ENCODE measurements at regions not wholly inside any gene's neighbourhood (a gene's known extent, or its start where the extent isn't known, plus 50 kb on each side); places are given as distances from the start of the nearest gene placed in this dataset.

DNA sequence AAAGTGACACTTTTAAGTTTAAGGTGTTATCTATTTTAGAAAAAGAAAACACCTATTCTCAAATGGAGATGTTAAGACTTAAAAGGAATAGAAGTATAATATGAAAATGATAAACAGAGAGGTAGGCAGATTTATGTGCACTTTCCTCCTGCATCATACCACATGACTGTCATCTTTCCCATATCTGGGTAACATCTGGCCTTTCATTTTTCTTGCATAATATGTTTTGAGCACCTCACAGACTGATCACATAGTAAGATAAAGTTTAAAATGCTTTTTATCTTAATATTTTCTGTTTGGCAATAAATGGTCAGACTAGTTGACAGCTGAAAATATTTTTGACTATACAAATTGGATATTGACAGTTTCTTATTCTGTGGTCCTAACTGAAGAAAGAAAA, 1852.1 kb upstream of the PIK3C3 start:
- TF ChIP-seq EZH2 (IDR thresholded peaks at IDR 0.05; ENCODE audit: low read length, unreplicated experiment): no peak
- TF ChIP-seq, protein P1, sequence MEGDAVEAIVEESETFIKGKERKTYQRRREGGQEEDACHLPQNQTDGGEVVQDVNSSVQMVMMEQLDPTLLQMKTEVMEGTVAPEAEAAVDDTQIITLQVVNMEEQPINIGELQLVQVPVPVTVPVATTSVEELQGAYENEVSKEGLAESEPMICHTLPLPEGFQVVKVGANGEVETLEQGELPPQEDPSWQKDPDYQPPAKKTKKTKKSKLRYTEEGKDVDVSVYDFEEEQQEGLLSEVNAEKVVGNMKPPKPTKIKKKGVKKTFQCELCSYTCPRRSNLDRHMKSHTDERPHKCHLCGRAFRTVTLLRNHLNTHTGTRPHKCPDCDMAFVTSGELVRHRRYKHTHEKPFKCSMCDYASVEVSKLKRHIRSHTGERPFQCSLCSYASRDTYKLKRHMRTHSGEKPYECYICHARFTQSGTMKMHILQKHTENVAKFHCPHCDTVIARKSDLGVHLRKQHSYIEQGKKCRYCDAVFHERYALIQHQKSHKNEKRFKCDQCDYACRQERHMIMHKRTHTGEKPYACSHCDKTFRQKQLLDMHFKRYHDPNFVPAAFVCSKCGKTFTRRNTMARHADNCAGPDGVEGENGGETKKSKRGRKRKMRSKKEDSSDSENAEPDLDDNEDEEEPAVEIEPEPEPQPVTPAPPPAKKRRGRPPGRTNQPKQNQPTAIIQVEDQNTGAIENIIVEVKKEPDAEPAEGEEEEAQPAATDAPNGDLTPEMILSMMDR (conservative IDR thresholded peaks at IDR 0.05; ENCODE audit: low read depth, low read length): no peak
- no peak for TF ChIP-seq EZH2phosphoT487 (IDR thresholded peaks at IDR 0.05; ENCODE audit: borderline replicate concordance, low read length)
- POLR2A ChIA-PET (ENCODE audit: unreplicated experiment): no interaction called here

DNA sequence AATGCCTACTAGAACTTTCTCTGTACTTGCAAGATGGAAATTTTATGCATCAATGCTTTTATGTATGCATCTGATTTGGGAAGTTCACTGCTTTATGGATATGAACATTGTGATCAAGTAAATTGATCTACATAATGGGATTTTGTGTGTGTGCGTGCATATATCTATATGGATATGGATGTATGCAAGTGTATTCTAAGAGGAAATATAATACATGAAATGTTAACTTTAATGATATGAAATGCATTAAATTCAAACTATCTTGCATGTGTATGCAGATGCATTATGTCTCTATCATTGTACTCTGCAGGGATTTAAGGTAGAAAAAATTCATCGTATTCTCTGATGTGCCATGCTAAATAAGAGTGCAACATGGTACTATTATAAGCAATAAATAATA, 1855.4 kb upstream of the PIK3C3 start:
- CTCF ChIA-PET: no interaction called here

More for the DNA sequence above, 1852.1 kb upstream of the PIK3C3 start:
- CTCF ChIA-PET: interaction anchor here (0.5 kb wide), 1 partner anchor 112 kb away, joined by 3 read pairs; no protein-coding TSS in a partner anchor
- ATAC-seq (no peak), DNase-seq (no peak)
- H3K4me3 ChIP-seq (ENCODE audit: low read length): no peak overlapping the region
- no peak overlapping the region for H3K4me2 ChIP-seq (ENCODE audit: low read length)
- H3K4me1 ChIP-seq (ENCODE audit: insufficient read depth, low read length): no peaks in the 10 kb centered on the region
- H2AFZ ChIP-seq (ENCODE audit: low read length): no peak overlapping the region
- intact Hi-C loops (cut with micrococcal nuclease): no loop called here
- BruUV-seq (replicated peaks): no TSS peak
- no peak overlapping the region for H3K9ac ChIP-seq (ENCODE audit: low read length)
- no peak overlapping the region for H3K27ac ChIP-seq (ENCODE audit: low read length)
- no peaks in the 10 kb centered on the region for H3K27me3 ChIP-seq (ENCODE audit: low read length)
- no peaks in the 10 kb centered on the region for H4K20me1 ChIP-seq (ENCODE audit: low read length)
- H3F3A ChIP-seq (ENCODE audit: low read length, unreplicated experiment): no peaks in the 10 kb centered on the region
- no peaks in the 10 kb centered on the region for H3K9me2 ChIP-seq (replicated peaks; ENCODE audit: low read length)
- no peaks in the 10 kb centered on the region for H3K9me3 ChIP-seq (ENCODE audit: low read length)
- H3K79me2 ChIP-seq (ENCODE audit: low read length): no peaks in the 10 kb centered on the region
- H3K36me3 ChIP-seq (ENCODE audit: low read depth, low read length): no peaks in the 10 kb centered on the region

DNA sequence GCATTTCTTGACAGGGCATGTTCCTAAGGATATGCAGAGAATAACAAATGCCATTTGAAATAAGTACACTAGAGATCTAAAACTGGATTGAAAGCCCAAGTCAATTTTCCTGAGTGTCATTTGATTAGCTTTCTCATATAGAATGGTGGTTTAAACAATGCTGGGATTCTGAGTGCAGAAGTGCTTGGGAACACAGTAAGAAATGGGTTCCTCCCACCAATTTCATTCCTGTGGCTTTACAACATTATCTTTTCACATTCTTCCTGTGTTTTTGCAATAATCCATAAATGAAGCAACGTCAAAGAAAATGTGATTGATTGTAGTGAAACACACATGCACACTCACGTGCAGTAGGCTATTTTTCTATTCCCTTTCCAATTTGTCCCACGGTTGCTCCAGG, 1858.4 kb upstream of the PIK3C3 start:
- H3K4me2 ChIP-seq (ENCODE audit: low read length): no peak overlapping the region
- no peaks in the 10 kb centered on the region for H4K20me1 ChIP-seq (ENCODE audit: low read length)
- H3K9me2 ChIP-seq (replicated peaks; ENCODE audit: low read length): no peaks in the 10 kb centered on the region
- intact Hi-C loops (cut with micrococcal nuclease): no loop called here
- no peaks in the 10 kb centered on the region for H3F3A ChIP-seq (ENCODE audit: low read length, unreplicated experiment)
- CTCF ChIA-PET: no interaction called here
- H3K4me1 ChIP-seq (ENCODE audit: insufficient read depth, low read length): no peaks in the 10 kb centered on the region
- no peak overlapping the region for H3K27ac ChIP-seq (ENCODE audit: low read length)
- no peaks in the 10 kb centered on the region for H3K79me2 ChIP-seq (ENCODE audit: low read length)
- H3K9ac ChIP-seq (ENCODE audit: low read length): no peak overlapping the region
- no peaks in the 10 kb centered on the region for H3K9me3 ChIP-seq (ENCODE audit: low read length)
- TF ChIP-seq, protein P1 (conservative IDR thresholded peaks at IDR 0.05; ENCODE audit: low read depth, low read length): no peak
- TF ChIP-seq EZH2 (IDR thresholded peaks at IDR 0.05; ENCODE audit: low read length, unreplicated experiment): no peak
- TF ChIP-seq EZH2phosphoT487 (IDR thresholded peaks at IDR 0.05; ENCODE audit: borderline replicate concordance, low read length): no peak
- H3K36me3 ChIP-seq (ENCODE audit: low read depth, low read length): no peaks in the 10 kb centered on the region
- no peak for DNase-seq
- H3K27me3 ChIP-seq (ENCODE audit: low read length): no peaks in the 10 kb centered on the region
- ATAC-seq: no peak
- no peak overlapping the region for H3K4me3 ChIP-seq (ENCODE audit: low read length)
- H2AFZ ChIP-seq (ENCODE audit: low read length): no peak overlapping the region
- POLR2A ChIA-PET (ENCODE audit: unreplicated experiment): no interaction called here
- BruUV-seq (replicated peaks): no TSS peak

More for the DNA sequence above, 1855.4 kb upstream of the PIK3C3 start:
- no TSS peak for BruUV-seq (replicated peaks)
- H3K9me2 ChIP-seq (replicated peaks; ENCODE audit: low read length): no peaks in the 10 kb centered on the region
- no peak overlapping the region for H2AFZ ChIP-seq (ENCODE audit: low read length)
- H3K79me2 ChIP-seq (ENCODE audit: low read length): no peaks in the 10 kb centered on the region
- intact Hi-C loops (cut with micrococcal nuclease): no loop called here
- no peak for TF ChIP-seq EZH2 (IDR thresholded peaks at IDR 0.05; ENCODE audit: low read length, unreplicated experiment)
- TF ChIP-seq, protein P1 (conservative IDR thresholded peaks at IDR 0.05; ENCODE audit: low read depth, low read length): no peak
- no peak for TF ChIP-seq EZH2phosphoT487 (IDR thresholded peaks at IDR 0.05; ENCODE audit: borderline replicate concordance, low read length)
- POLR2A ChIA-PET (ENCODE audit: unreplicated experiment): no interaction called here
- no peak for DNase-seq
- no peak overlapping the region for H3K4me2 ChIP-seq (ENCODE audit: low read length)
- H3K9me3 ChIP-seq (ENCODE audit: low read length): no peaks in the 10 kb centered on the region
- no peak overlapping the region for H3K27ac ChIP-seq (ENCODE audit: low read length)
- no peaks in the 10 kb centered on the region for H3F3A ChIP-seq (ENCODE audit: low read length, unreplicated experiment)
- no peaks in the 10 kb centered on the region for H3K4me1 ChIP-seq (ENCODE audit: insufficient read depth, low read length)
- no peaks in the 10 kb centered on the region for H4K20me1 ChIP-seq (ENCODE audit: low read length)
- H3K9ac ChIP-seq (ENCODE audit: low read length): no peak overlapping the region
- H3K27me3 ChIP-seq (ENCODE audit: low read length): no peaks in the 10 kb centered on the region
- H3K4me3 ChIP-seq (ENCODE audit: low read length): no peak overlapping the region
- ATAC-seq: no peak
- no peaks in the 10 kb centered on the region for H3K36me3 ChIP-seq (ENCODE audit: low read depth, low read length)
